ENCODE measurements at regions not wholly inside any gene's neighbourhood (a gene's known extent, or its start where the extent isn't known, plus 50 kb on each side); places are given as distances from the start of the nearest gene placed in this dataset.

DNA sequence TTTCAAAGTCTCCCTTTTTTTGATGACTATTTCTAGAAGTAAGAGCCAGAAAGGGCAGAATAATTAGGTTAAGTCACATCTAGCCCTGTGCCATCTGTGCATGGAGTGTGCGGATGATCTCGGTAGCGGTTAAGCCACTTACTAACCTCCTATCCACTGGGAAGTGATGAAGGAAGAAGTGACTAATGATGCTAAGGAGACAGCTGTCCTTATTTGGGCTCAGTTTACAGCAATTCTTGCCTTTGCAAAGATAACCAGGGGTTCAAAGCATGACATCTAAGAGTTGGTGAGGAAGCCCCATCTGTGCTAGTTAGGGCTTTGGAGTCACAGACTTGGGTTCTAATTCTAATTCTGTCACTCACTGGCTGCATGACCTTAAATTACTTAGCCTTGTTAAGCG lies 62.4 kb upstream of the RREB1 start:
- no peak overlapping the region for H3K4me3 ChIP-seq (ENCODE audit: low read length)
- H3K36me3 ChIP-seq (ENCODE audit: insufficient read depth, low read depth, low read length), result no peaks in the 10 kb centered on the region
- H3K27ac ChIP-seq (ENCODE audit: low read length), result no peak overlapping the region
- H3K9me3 ChIP-seq (ENCODE audit: insufficient read depth, low read depth, low read length), result no peaks in the 10 kb centered on the region
- peaks cover 21% of the 10 kb centered on the region for H3K27me3 ChIP-seq (ENCODE audit: insufficient read depth, low read length)
- no peak overlapping the region for H3K9ac ChIP-seq (ENCODE audit: low read depth, low read length)
- peaks cover 17% of the 10 kb centered on the region for H3K4me1 ChIP-seq (ENCODE audit: insufficient read depth, low read length)

- H3K36me3 ChIP-seq (ENCODE audit: insufficient read depth, low read depth, low read length), result no peaks in the 10 kb centered on the region
- H3K27ac ChIP-seq (ENCODE audit: low read length), result no peak overlapping the region
- H3K9me3 ChIP-seq (ENCODE audit: insufficient read depth, low read depth, low read length), result no peaks in the 10 kb centered on the region
- H3K4me1 ChIP-seq (ENCODE audit: insufficient read depth, low read length), result peaks cover 20% of the 10 kb centered on the region
- no peak overlapping the region for H3K4me3 ChIP-seq (ENCODE audit: low read length)
- H3K9ac ChIP-seq (ENCODE audit: low read depth, low read length), result no peak overlapping the region
- H3K27me3 ChIP-seq (ENCODE audit: insufficient read depth, low read length), result peaks cover 25% of the 10 kb centered on the region
Observed at GRCh38 chr6:7045746-7046145, 62.0 kb upstream of the RREB1 start.

DNA sequence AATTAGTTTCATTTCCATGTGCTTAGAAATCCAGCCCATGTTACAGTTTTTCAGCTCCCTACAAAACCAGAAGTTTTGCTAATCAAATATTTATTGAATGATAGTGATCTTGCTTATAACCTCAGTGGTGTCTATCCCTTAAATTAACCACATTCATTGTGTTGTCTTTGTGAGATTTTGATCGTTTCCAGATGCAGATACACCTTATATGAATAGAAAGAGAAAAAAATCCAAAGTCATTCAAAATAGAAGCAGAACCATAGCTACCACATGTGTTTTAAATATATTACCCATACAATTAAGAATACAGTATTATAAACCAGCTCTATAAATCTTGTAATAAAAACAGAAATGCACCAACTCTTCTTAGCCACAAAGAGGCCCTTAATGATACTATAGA lies 60.6 kb upstream of the RREB1 start:
- Histone ChIP-seq H3K4me1 (ENCODE audit: insufficient read depth, low read length) (peaks cover 12% of the 10 kb centered on the region), H3K27me3 (ENCODE audit: insufficient read depth, low read length) (peaks cover 27% of the 10 kb centered on the region), H3K4me3 (ENCODE audit: low read length) (no peak overlapping the region), H3K36me3 (ENCODE audit: insufficient read depth, low read depth, low read length) (no peaks in the 10 kb centered on the region), H3K27ac (ENCODE audit: low read length) (no peak overlapping the region), H3K9ac (ENCODE audit: low read depth, low read length) (no peak overlapping the region), H3K9me3 (ENCODE audit: insufficient read depth, low read depth, low read length) (no peaks in the 10 kb centered on the region)

DNA sequence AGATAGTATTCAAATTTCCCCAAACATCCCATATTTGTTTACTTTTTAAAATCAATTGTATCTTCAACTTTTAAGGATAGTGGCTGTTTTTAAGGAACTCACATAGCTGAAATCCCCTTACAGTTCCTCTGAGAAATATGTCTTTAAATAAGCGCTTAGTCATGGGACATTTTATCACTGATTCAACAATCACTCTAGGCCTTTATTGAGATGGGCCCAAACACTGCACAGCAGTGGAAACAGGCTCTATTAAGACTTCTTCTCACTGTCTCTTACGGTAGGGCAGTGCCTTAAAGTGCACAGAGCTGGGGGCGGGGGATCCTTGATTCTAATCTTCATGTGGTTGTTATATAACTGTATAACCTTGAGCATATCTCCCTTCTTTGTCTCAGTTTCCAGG lies 59.8 kb upstream of the RREB1 start:
- no peak overlapping the region for H3K4me3 ChIP-seq (ENCODE audit: low read length)
- no peak overlapping the region for H3K27ac ChIP-seq (ENCODE audit: low read length)
- peaks cover 25% of the 10 kb centered on the region for H3K27me3 ChIP-seq (ENCODE audit: insufficient read depth, low read length)
- no peaks in the 10 kb centered on the region for H3K36me3 ChIP-seq (ENCODE audit: insufficient read depth, low read depth, low read length)
- peaks cover 5% of the 10 kb centered on the region; the same call in 1 of the 2 replicates for H3K4me1 ChIP-seq (ENCODE audit: insufficient read depth, low read length)
- no peak overlapping the region for H3K9ac ChIP-seq (ENCODE audit: low read depth, low read length)
- no peaks in the 10 kb centered on the region for H3K9me3 ChIP-seq (ENCODE audit: insufficient read depth, low read depth, low read length)

DNA sequence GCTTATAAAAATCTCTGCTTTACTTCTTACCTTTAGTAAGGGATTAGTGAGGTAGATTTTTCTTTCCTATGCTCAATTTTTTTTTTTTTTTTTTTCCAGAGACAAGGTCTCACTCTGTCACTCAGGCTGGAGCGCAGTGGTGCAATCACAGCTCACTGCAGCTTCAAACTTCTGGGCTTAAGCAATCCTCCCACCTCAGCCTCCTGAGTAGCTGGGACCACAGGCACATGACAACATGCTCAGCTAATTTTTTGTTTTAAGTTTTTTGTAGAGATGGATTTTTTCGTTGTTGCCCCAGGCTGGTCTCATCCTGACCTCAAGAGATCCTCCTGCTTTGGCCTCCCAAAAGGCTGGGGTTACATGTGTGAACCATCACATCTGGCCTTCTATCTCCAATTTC lies 58.9 kb upstream of the RREB1 start:
- Histone ChIP-seq H3K27me3 (ENCODE audit: insufficient read depth, low read length) (peaks cover 30% of the 10 kb centered on the region), H3K4me1 (ENCODE audit: insufficient read depth, low read length) (peaks cover 5% of the 10 kb centered on the region; the same call in 1 of the 2 replicates), H3K36me3 (ENCODE audit: insufficient read depth, low read depth, low read length) (no peaks in the 10 kb centered on the region), H3K4me3 (ENCODE audit: low read length) (no peak overlapping the region), H3K9ac (ENCODE audit: low read depth, low read length) (no peak overlapping the region), H3K9me3 (ENCODE audit: insufficient read depth, low read depth, low read length) (no peaks in the 10 kb centered on the region), H3K27ac (ENCODE audit: low read length) (no peak overlapping the region)

GRCh38 chr6:7050004-7050403 lies 57.8 kb upstream of the RREB1 start:
- peaks cover 30% of the 10 kb centered on the region for H3K27me3 ChIP-seq (ENCODE audit: insufficient read depth, low read length)
- H3K9ac ChIP-seq (ENCODE audit: low read depth, low read length), result no peak overlapping the region
- no peaks in the 10 kb centered on the region for H3K36me3 ChIP-seq (ENCODE audit: insufficient read depth, low read depth, low read length)
- no peaks in the 10 kb centered on the region for H3K9me3 ChIP-seq (ENCODE audit: insufficient read depth, low read depth, low read length)
- H3K4me1 ChIP-seq (ENCODE audit: insufficient read depth, low read length), result peaks cover 5% of the 10 kb centered on the region; the same call in 1 of the 2 replicates
- H3K27ac ChIP-seq (ENCODE audit: low read length), result no peak overlapping the region
- H3K4me3 ChIP-seq (ENCODE audit: low read length), result no peak overlapping the region

- H3K4me1 ChIP-seq (ENCODE audit: insufficient read depth, low read length), result peaks cover 5% of the 10 kb centered on the region; the same call in 1 of the 2 replicates
- peaks cover 30% of the 10 kb centered on the region for H3K27me3 ChIP-seq (ENCODE audit: insufficient read depth, low read length)
- H3K36me3 ChIP-seq (ENCODE audit: insufficient read depth, low read depth, low read length), result no peaks in the 10 kb centered on the region
- peak overlapping the region; percentile 76 for H3K9ac ChIP-seq (ENCODE audit: low read depth, low read length)
- H3K27ac ChIP-seq (ENCODE audit: low read length), result no peak overlapping the region
- peak overlapping the region; percentile 79 for H3K4me3 ChIP-seq (ENCODE audit: low read length)
- no peaks in the 10 kb centered on the region for H3K9me3 ChIP-seq (ENCODE audit: insufficient read depth, low read depth, low read length)
Observed at GRCh38 chr6:7050872-7051779, 56.6 kb upstream of the RREB1 start.

DNA sequence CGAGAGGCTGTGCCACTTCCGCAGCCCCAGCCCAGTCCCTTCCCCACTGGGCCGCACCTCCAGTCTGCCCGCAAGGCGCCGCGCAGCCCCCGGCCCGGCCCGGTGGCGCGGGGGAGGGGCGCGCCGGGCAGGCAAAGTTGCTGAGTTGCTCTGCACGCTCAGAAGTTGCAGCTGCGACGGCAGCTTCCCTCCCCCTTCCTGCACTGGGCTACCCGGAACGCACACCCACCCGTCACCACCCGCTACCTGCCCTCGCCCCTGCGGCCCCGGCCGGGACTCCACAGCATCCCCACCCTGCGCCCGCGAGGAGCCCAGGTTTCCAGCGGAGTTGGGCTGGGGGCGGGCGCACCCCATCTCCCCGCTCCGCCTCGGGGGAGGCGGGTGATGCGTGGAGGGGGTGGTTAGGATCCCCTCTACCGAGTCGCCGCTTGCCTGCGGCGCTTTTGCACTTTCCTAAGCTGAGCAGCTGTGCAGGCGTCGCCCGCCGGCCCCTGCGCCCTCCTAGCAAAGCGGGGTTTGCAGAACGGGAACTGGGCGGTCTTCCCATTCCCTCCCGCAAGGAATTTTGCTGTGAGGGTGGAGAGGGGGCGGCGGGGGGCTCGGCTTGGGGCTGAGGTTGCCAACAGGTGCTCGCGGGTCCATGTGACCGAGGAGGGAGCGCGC lies 55.9 kb upstream of the RREB1 start:
- Histone ChIP-seq H3K4me3 (ENCODE audit: low read length) (peak overlapping the region; percentile 79), H3K27me3 (ENCODE audit: insufficient read depth, low read length) (peaks cover 30% of the 10 kb centered on the region), H3K27ac (ENCODE audit: low read length) (no peak overlapping the region), H3K36me3 (ENCODE audit: insufficient read depth, low read depth, low read length) (no peaks in the 10 kb centered on the region), H3K4me1 (ENCODE audit: insufficient read depth, low read length) (peaks cover 5% of the 10 kb centered on the region; the same call in 1 of the 2 replicates), H3K9ac (ENCODE audit: low read depth, low read length) (peak overlapping the region; percentile 76; the same call in 1 of the 2 replicates), H3K9me3 (ENCODE audit: insufficient read depth, low read depth, low read length) (no peaks in the 10 kb centered on the region)

DNA sequence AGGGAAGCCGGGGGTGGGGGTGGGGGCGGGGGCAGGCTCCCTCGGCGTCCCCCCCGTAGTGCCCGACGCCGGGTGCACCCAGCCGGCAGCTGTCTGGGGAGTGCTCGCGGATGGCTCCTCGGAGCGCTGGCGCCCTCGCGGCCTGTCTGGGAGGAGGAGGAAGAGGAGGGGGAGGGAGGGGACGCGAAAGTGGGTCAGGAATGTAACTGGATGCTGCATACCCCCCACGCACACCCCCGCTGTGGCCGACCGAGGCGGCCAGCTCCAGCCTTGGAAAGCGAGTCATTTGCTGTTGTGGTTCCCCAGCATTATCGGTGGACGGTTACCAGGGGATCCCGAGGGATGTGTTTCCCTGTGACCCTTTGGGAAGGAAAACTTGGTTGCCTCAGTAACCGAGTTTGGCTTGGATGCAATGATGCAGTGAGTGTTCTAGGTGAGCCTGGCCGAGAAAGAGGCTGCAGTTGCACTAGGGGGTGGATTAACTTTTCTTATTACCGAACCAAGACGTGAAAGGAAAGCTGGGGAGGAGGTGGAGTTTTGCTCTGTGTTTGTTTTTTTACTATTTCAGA lies 55.2 kb upstream of the RREB1 start:
- H3K36me3 ChIP-seq (ENCODE audit: insufficient read depth, low read depth, low read length), result no peaks in the 10 kb centered on the region
- peak overlapping the region; percentile 26; the same call in 1 of the 2 replicates for H3K9ac ChIP-seq (ENCODE audit: low read depth, low read length)
- H3K4me1 ChIP-seq (ENCODE audit: insufficient read depth, low read length), result peaks cover 5% of the 10 kb centered on the region; the same call in 1 of the 2 replicates
- H3K27me3 ChIP-seq (ENCODE audit: insufficient read depth, low read length), result peaks cover 30% of the 10 kb centered on the region
- no peaks in the 10 kb centered on the region for H3K9me3 ChIP-seq (ENCODE audit: insufficient read depth, low read depth, low read length)
- no peak overlapping the region for H3K27ac ChIP-seq (ENCODE audit: low read length)
- peak overlapping the region; percentile 79 for H3K4me3 ChIP-seq (ENCODE audit: low read length)

DNA sequence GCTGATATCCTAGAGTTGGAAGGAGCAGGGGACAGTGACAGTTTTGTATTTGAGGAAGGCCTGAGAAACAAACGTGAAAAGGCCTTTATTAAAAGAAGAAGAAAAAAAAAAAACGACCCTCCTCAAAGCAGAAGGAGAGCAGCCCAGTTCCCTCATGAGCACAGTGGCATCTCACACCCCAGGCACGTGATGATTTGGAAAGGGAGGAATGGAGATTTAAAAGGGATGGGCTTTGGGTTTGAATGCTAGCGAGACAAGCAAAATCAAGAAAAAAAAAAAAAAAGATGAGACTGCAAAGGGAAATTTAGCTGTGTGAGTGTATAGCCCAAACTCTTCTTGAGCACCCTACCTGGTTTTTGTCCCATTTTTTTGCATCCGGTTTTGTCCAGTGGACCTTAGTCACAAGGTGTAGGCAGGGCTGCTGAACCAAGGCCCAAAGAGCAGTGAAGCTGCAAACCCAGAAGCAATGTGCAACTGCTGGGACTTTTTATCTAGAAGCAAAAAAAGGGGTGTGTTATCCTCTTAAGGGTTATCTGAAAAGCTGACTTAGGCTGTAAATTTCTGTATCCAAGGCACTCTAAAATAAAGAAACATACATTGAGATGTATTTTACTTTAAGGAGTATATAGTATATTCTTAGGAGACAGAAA lies 54.5 kb upstream of the RREB1 start:
- peaks cover 30% of the 10 kb centered on the region for H3K27me3 ChIP-seq (ENCODE audit: insufficient read depth, low read length)
- H3K27ac ChIP-seq (ENCODE audit: low read length), result no peak overlapping the region
- peak overlapping the region; percentile 79 for H3K4me3 ChIP-seq (ENCODE audit: low read length)
- H3K36me3 ChIP-seq (ENCODE audit: insufficient read depth, low read depth, low read length), result no peaks in the 10 kb centered on the region
- no peak overlapping the region for H3K9ac ChIP-seq (ENCODE audit: low read depth, low read length)
- peaks cover 5% of the 10 kb centered on the region; the same call in 1 of the 2 replicates for H3K4me1 ChIP-seq (ENCODE audit: insufficient read depth, low read length)
- no peaks in the 10 kb centered on the region for H3K9me3 ChIP-seq (ENCODE audit: insufficient read depth, low read depth, low read length)
